ENCODE measurements at regions not wholly inside any gene's neighbourhood (a gene's known extent, or its start where the extent isn't known, plus 50 kb on each side); places are given as distances from the start of the nearest gene placed in this dataset.
"Not testable (repeated sequence)": the region's sequence is repeated elsewhere in the genome, so short reads cannot be mapped to it uniquely, and the experiment has no call there.

DNA sequence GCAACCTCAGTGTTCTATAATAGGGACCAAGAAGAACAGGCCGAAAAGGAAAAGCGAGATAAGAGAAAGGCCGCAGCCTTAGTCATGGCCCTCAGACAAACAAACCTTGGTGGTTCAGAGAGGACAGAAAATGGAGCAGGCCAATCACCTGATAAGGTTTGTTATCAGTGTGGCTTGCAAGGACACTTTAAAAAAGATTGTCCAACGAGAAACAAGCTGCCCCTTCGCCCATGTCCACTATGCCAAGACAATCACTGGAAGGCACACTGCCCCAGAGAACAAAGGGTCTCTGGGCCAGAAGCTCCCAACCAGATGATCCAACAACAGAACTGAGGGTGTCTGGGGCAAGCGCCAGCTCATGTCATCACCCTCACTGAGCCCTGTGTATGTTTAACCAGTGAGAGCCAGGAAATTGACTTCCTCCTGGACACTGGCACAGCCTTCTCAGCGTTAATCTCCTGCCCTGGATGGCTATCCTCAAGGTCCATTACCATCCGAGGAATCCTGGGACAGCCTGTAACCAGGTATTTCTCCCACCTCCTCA, 334.8 kb upstream of the SLITRK5 start:
- not testable (repeated sequence) for DNase-seq (ENCODE audit: low read depth in 2 of 2)

DNA sequence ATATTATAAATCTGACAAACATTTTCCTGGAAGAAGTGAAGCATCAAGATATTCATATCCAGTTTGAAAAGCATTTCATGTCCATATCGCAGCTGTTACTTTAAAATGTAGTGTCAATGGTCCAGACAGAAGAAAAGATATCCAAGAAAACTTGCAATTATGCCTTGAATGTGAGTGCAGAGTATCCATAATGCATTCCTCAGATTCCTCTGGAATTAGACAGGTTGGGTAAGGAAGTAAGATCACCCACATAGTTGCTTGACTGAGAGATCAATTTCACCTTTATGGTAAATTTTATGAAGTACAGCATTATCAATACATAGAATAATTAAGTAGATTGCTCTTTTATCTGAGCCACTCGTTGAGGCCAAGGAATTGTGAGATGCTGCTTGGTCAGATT, 327.0 kb upstream of the SLITRK5 start:
- no peak for DNase-seq (ENCODE audit: low read depth in 2 of 2)

DNA sequence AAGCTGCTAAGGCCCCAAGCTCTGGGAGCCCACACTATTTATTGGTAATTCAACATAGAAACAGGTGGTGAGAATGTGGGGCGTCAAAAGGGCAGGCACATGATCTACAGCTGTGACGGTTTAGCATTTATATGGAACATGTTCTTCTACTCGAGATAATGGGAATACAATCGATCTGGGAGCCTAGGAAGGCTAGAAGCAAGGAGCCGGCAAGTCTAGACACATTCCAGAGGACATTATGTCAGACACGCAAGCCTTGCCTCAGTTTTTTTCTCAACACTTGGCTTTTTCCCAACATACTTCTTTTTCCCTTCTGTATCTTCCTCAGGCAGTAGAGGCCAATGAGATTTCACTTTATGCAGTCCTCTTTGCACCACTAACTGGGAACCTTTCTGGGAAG, 315.7 kb upstream of the SLITRK5 start:
- DNase-seq (ENCODE audit: low read depth in 2 of 2) = no peak

DNA sequence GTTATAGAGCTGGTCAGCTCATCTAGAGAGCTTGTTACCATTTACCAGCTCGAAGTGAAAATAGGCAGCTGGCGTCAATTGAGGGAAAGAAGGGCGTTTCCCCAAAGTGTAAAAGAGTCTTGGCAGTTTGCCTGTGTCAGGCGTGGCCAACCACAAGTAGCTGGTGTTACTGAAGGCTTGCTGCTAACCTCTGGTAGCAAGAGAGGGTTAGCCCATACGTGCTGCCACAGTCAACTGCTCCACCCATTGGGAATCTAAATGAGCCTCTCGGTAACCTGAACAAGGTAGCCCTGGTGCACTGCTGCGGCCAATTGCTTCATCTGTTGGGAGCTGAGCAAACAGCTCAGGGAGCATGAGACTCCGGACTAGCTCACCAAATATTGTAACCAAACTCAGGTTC, 314.9 kb upstream of the SLITRK5 start:
- DNase-seq (ENCODE audit: low read depth in 2 of 2) = no peak

DNA sequence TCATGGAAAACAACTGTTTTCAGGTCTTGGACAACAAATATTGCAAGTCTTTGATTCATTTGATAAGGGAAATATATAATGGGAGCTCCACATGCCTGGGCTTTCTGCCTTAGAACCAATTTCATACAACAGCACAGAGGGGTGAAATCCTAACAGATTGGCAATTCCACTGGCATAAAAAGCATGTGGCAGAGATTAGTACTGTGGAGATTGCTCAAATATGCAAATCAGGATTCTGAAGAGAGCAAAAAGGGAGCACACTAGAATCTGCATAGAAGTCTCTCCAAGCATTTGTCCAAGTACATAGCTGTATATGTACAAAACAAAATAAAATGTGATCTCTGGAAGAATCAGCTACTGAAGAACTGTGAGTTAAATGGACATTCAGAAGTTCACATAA, 312.9 kb upstream of the SLITRK5 start:
- no peak for DNase-seq (ENCODE audit: low read depth in 2 of 2)

DNA sequence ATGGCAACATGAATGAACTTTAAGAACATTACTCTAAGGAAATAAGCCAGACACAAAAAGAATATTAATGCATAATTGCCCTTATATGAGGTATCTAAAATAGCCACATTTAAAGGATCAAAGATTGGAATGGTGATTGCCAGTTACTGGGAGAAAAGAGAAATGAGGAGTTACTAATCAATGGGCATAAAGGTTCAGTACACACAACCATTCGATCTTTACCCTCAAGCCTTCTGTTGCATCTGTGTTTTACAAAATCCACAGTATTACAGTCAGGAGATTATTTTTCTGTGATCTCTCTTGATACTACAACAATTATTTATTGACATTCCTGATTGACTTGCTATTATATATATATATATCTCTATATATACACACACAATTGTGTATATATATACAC, 310.0 kb upstream of the SLITRK5 start:
- no peak for DNase-seq (ENCODE audit: low read depth in 2 of 2)

DNA sequence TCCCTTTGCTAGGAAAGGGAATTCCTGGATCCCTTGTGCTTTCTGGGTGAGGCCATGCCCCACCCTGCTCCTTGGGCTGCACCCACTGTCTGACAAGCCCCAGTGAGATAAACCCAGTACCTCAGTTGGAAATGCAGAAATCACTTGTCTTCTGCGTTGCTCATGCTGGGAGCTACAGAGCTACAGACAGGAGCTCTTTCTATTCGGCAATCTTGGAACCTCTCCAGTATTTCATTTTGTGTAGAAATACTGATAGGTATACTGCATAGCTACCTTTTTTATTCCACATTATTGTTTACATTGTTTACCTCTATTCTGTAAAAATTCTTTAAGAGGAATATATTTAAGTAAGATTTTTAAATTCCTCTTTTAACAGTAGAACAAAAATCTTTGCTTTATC, 302.5 kb upstream of the SLITRK5 start:
- no peak for DNase-seq (ENCODE audit: low read depth in 2 of 2)

DNA sequence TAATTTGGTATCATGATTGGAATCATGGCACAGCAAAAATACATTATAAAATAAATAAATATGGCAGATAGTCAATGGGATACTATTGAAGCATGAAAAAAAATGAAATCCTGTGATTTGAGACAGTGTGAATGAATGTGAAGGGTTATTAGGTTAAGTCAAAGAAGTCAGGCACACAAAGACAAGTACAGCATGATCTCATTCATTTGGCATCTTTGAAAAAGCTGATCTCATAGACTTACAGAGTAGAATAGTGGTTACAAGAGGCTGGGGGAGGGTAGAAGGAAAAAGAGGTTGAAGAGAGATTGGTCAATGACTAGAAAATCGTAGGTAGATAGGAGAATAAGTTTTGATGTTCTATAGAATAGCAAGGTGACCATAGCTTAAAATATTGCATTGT, 295.1 kb upstream of the SLITRK5 start:
- DNase-seq (ENCODE audit: low read depth in 2 of 2) = no peak

DNA sequence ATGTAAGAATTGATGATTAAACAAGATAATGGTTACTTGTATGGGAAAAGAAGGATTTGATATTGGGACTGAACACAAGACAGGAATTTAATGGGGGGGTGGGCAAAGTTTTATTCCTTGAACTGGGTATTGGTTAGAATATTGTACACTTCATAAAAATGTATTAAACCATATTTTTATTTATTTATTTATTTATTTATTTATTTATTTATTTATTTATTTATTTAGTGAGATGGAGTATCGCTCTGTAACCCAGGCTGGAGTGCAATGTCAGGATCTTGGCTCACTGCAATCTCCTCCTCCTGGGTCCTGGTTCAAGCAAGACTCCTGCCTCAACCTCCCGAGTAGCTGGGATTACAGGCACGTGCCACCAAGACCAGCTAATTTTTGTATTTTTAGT, 287.1 kb upstream of the SLITRK5 start:
- DNase-seq (ENCODE audit: low read depth in 2 of 2) = no peak

DNA sequence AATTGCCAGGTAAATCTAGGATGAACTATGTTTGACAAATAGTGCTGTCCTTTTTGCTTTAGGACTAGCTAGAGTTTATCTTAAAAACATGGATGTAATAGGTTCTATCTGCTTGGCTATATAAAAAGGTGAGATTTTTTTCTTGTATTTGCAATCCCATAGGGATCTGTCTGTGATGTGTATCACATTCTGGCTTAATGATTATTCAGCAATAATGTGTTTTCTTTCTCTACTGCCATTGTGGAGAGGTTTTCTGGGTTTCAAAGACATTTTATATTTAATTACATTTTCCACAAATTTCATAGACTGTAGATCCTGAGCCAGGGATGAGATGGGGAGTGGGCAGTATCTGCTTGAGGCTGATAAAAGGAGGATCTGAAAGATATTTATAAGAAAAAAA, 277.8 kb upstream of the SLITRK5 start:
- no peak for DNase-seq (ENCODE audit: low read depth in 2 of 2)

DNA sequence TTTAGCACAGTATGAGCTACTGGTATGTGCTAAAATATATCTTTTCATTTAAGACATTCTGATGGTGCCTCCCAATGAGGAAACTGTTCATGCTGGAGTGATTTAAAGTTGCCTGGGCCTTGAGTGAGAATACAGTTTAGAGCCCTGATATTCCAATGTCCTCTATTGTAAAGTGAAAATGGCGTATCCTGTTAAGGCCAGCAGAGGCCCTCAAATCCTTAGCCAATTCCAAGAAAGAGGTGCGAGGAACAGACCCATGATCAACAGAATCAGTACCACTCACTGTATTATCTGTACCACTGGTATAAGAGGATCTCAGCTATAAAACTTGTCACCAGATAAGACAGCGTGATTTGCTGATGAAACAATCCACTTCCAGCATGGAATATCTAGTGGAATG, 273.1 kb upstream of the SLITRK5 start:
- DNase-seq (ENCODE audit: low read depth in 2 of 2) = no peak

DNA sequence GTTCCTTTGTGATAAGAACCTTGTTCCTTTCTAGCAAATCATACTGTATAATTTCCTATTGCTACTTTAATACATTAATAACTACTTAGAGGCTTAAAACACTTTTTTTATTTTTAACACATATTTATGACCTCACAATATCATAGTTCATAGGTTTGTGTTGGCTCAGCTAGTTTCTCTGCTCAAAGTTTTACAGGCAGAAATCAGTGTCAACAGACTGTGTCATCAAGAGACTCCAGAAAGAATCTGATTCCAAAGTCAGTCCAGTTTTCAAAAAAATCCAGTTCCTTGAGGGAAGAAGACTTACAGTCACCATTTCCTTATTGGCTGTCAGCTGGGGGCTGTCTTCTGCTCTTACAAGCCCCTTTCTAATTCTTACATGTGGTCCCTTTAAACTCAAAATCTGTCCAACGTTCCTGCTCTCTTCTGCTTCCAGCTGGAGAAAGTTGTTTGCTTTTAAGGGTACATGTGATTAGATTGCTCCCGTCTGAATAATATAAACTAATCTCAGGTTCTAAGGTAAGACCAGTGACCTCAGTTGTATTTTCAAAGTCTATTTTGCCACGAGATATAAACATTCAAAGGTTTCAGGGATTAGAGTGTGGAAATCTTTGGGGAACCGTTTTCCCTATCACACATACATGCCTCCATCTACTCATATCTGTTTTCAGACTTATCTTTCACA, 267.3 kb upstream of the SLITRK5 start:
- DNase-seq (ENCODE audit: low read depth in 2 of 2) = no peak

DNA sequence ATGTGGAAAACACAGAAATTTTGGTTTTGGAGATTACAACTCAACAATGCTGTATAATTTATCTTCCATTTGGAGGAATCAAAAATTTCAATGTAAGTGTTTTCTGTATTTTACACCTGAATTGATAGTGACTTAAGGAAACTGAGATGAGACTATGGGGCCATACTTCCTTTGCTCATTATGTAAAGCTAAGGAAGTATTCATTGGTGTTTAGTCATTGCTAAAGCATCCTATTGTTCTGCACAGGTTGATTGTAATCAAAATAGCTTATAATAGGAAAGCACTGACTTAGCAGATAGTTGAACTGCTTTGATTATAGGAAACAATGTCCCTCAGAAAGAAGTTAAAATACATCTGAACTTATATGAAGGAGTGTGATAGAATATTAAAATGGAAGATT, 244.4 kb upstream of the SLITRK5 start:
- no peak for DNase-seq (ENCODE audit: low read depth in 2 of 2)

DNA sequence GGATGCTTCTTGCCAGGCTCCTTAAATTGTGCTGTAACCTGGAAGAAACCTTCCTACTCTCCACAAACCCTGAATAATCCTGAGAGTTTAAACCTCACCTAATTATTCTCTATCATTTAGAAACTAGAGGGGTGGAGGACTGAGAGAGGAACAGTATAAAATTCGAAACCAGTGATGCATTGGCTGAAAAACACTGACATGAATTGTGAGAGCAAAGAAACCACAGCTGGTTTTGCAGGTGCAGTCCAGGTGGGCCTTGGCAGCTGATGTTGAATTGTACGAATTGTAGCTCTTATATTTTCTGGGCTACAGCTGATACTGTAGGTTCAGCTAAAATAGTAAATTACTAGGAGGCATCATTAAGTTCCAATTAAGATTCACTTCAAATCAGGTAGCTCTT, 227.0 kb upstream of the SLITRK5 start:
- DNase-seq (ENCODE audit: low read depth in 2 of 2) = no peak

DNA sequence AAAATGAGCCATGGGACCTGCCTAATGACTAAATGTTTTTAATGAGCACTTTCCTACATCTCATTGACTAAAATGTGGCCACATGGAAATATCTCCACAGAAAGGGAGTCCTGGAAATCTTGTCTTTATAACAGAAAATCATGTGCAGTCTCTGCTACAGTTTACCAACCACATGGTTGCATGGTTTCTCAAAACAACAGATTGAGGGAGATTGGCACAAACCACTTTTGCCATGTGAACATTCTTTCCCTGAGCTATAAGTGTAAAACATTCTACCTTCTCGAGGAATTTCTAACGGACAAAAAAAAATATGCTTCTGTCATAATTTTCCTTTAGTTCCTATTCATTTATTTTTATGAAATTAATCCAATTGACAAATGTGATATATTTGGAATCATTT, 218.9 kb upstream of the SLITRK5 start:
- DNase-seq (ENCODE audit: low read depth in 2 of 2) = no peak

DNA sequence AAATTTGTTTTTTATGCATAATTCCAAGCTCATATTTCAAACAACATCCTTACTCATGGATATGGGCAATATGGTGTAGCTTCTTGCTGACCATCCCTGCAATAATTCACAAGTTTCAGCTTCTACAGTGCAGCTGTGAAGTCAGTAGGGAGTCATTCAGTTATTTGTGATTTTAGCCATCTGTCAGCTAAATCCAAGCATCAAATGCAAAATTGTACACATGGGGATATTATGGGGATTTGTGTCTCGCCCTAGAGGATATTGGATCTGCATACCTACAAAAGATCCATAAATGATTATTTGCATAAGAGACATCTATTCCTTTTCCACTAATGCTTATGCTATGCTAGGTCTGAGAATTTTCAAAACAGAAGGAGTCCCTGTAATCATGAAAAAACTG, 217.9 kb upstream of the SLITRK5 start:
- no peak for DNase-seq (ENCODE audit: low read depth in 2 of 2)

DNA sequence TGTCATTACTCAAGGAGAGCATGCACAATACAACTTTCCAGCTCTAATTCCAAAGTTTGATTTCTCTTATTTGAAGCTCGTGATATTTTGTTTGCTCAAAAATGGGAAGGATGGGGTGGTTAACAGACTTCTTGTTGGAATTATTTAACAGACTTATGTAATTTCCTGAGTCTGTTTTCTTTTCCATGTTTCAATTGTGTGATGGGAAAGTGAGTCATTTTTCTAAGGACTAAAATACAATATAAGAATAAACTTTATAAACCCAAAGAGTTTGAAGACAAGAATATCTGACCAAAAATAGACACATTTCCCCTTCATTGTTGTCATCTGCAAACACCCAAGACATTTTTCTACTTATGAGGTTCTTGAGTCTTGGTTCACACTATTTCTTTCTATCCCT, 211.8 kb upstream of the SLITRK5 start:
- no peak for DNase-seq (ENCODE audit: low read depth in 2 of 2)

DNA sequence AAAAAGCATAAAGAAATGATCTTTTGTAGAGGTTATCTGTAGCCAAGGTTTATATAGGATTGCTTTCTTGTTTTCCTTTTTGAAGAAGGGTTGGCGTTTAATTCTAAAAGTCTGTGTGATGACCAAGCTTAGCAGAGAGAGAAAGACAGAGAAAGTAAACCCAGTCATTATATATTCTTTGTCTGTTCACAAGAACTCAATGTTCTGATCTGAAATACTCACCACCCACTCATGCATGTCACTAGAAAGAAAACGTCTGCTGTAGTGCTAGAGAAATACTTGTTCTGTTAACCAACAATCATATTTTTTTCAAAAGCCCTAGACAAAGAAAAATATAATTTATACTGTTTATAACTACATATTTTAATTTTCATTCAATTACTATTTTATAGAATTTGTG, 173.7 kb upstream of the SLITRK5 start:
- DNase-seq (ENCODE audit: low read depth in 2 of 2) = no peak

DNA sequence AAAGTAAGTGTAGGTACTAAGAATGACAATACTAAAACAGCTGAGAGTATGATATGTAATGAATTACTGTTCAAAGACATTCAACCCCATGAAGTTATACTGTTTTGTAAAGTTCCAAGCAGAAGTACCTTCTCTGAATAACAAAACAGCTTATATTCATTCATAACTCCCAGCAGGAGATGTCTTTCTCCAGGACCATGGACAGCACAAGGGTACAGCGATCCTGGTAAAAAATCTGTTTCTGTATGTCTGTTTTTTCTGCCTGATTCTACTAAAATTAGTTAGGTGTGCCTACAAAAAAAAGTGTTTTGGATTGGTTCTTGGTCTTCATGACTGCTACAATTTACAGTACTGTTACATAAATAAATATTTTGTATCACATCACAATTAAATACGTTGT, 172.5 kb upstream of the SLITRK5 start:
- DNase-seq (ENCODE audit: low read depth in 2 of 2) = no peak

DNA sequence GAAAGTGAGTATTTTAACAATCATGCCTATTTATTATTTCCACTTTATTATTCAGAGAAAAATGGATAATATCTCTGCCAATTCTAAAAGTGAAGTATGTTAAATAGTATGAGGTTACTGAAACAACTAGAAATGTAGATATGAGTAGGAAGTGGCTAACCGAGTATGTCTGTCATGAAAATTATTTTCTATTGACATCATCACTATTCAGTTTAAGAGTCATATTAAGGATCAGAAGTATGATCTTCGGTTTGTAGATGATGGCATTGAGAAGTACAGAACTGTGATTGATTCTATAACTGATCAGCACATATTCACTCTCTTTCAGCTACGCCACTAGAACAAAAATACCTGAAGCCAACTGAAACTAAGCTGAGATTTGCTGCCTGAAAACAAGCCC, 146.4 kb upstream of the SLITRK5 start:
- no peak for DNase-seq (ENCODE audit: low read depth in 2 of 2)

DNA sequence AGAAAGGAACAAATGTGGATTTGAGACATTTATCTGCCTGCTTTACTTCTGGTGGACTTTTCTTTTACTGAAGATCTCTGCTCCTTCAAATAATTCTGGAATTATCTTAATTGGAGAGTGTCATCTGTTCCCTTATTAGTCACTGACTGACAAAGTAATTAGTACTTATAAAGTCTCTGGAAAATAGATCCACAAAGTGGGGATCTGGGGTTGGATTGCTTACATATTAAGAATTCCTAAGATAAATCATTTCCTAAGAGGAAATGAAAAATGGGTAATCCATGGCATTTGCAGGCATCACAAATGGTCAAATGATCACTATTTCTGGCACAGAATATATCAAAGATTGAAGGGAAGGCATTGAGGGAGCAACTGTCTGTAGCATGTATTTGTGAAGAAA, 137.4 kb upstream of the SLITRK5 start:
- DNase-seq (ENCODE audit: low read depth in 2 of 2) = no peak

DNA sequence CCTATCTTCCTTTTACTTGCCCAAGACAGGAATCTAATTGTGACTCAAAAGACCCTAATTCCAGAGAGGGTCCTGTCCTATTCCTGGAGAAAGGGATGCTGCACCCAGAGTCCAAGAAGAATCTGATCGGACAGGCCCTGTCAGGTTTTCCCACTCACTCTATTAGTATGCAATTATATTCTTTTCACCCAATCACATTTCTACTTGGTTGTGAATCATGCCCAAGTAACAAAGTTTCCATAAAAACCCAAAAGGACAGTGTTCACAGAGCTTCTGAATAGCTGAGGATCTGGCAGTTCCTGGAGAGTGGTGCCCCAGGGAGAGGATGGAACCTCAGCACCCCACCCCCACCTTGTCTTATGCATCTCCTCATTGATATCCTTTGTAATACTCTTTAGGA, 135.3 kb upstream of the SLITRK5 start:
- DNase-seq (ENCODE audit: low read depth in 2 of 2) = no peak

DNA sequence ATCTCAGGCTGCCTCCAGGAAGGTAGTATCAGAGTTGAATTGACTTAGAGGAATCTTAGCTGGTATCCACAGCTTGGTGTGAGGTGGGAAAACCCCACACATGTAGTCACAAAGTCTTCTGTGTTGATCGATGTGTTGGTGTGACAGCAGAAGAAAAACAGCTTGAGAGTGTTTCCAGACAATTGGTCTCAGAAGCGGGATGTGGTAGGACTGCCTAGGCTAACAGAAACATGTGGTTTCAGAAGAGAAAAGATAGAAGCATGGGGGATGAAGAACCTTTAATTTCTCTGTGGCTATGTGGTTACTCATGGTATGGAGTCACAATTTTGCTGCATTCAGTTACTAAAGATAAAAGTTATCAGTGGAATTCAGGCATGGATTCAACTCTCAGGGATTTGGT, 134.7 kb upstream of the SLITRK5 start:
- DNase-seq (ENCODE audit: low read depth in 2 of 2) = no peak

DNA sequence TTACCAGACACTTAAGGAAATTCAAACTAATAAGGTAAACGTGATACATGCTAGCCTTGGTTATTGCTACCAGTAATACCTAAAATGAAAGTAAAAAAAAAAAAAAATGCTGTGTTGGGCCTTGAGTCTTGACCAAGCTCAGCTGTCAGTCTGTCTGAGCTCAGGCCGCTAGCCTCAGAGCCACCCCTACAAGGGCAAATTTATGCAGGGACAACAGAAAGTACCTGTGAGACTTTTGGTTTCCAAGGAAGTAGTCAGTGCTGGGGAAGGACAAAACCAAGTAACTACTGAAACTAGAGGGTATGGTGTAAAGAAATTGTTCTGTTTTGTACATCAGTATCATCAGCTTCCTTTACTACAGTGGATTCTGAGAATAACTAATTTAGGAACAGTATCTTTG, 134.3 kb upstream of the SLITRK5 start:
- no peak for DNase-seq (ENCODE audit: low read depth in 2 of 2)
